ENCODE measurements at regions not wholly inside any gene's neighbourhood (a gene's known extent, or its start where the extent isn't known, plus 50 kb on each side); places are given as distances from the start of the nearest gene placed in this dataset.

DNA sequence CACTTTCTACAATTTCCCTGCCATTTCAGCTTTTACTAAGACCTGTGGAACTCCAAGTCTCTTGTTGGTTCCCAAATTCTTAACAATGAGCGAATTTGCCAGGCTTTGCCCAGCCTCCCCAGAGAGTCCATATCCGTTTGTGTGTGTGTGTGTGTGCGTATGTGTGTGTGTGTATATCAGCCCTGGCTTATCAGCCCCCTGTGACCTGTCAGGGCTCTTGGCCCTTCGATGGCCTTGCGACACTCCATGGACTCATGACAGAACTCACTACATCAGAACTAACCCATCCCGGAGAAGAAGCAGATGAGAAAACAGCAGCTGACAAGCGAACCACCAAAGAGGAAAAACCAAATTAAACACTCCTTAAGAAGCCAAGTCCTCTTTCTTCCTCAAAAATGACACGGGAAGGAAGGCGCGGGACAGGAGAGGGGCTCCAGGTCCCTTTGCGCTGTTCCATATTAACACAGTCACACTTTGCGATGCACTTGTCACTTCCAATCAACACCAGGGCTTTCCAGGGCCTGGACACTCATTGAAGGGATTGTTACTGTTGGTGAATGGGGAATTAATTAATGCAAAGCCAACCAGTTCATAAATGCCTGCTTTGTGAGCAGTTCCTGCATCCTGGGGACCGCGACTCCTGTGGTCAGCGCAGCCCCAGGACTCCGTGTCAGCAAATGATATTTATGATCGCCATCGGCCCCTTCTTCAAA is 524.0 kb downstream of the CD83 start:
- H3K9me3 Mint-ChIP-seq = no peaks in the 10 kb centered on the region
- DNase-seq = no peak
- H3K4me1 Mint-ChIP-seq = peaks cover 18% of the 10 kb centered on the region
- peaks cover 4% of the 10 kb centered on the region for H3K27me3 Mint-ChIP-seq
- H3K36me3 Mint-ChIP-seq (ENCODE audit: low read depth) = no peaks in the 10 kb centered on the region
- POLR2A ChIA-PET = no interaction called here
- no peak overlapping the region for H3K4me3 Mint-ChIP-seq
- CTCF ChIA-PET = no interaction called here
- no peak overlapping the region for H3K27ac Mint-ChIP-seq

DNA sequence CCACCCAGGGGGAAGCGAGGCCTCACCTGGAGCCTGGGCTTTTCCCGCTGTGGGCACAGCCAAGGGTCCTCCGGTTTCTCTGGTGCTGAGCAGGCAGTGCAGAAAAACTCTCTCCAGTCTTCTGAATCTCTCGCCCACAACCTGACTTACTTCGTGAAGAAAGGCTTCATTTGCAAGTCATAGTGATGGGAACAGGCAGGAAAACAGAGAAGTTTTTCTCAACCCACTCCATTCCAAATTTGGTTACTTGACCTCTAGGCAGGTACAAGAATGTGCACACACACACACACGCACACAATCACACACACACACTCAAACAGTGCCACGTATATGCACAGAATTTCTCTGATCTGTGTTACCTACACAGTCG is 524.5 kb downstream of the CD83 start:
- DNase-seq = no peak

DNA sequence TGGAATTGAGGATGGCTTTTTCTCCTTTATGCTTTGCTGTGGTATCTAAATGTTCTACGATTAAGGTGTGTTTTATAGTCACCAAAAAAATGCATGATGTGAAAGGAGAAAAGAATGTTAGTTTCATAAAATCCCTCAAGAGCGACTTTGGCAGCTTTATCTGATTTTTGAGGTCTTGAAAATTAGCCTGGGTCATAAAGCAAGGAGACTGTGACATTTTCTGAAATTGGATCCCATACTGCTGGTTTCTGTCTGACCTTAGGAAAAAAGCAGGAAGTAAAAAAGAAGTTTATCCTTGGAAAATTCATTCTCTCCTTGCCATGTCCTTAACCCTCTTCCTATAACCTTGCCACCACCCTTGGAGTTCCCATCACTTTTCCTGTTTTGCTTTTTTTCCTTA is 525.3 kb downstream of the CD83 start:
- POLR2A ChIA-PET = no interaction called here
- H3K9me3 Mint-ChIP-seq = no peaks in the 10 kb centered on the region

More for the DNA sequence above, 524.5 kb downstream of the CD83 start:
- Mint-ChIP-seq H3K4me3 (no peak overlapping the region), H3K36me3 (ENCODE audit: low read depth) (no peaks in the 10 kb centered on the region), H3K4me1 (peaks cover 13% of the 10 kb centered on the region), H3K27ac (no peak overlapping the region), H3K9me3 (no peaks in the 10 kb centered on the region), H3K27me3 (peaks cover 4% of the 10 kb centered on the region)
- ChIA-PET POLR2A (no interaction called here), CTCF (no interaction called here)

DNA sequence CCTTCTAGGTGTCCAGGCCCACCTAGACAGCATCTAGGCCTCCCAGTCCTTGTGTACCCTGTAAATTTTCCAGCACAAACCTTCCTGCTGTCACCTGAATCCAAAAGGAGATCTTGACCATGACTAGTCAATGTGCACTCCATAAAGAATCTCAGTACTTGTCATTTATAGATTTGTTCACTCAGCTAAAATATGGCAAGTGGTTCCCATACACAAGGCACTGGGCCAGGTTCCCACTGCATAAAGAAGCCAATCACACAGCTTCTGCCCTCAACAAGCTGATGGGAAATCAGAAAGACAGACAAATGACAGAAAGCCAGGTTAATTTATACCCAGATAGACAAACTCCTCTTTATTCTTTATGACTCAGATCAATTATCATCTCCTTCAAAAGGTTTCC is 526.8 kb downstream of the CD83 start:
- H3K4me3 Mint-ChIP-seq = no peak overlapping the region
- DNase-seq = no peak
- no peaks in the 10 kb centered on the region for H3K9me3 Mint-ChIP-seq
- H3K4me1 Mint-ChIP-seq = peaks cover 9% of the 10 kb centered on the region
- H3K27ac Mint-ChIP-seq = no peak overlapping the region
- H3K36me3 Mint-ChIP-seq (ENCODE audit: low read depth) = no peaks in the 10 kb centered on the region
- CTCF ChIA-PET = no interaction called here
- POLR2A ChIA-PET = no interaction called here
- peaks cover 3% of the 10 kb centered on the region for H3K27me3 Mint-ChIP-seq

More for the DNA sequence above, 525.3 kb downstream of the CD83 start:
- H3K36me3 Mint-ChIP-seq (ENCODE audit: low read depth) = no peaks in the 10 kb centered on the region
- DNase-seq = no peak
- H3K27me3 Mint-ChIP-seq = peaks cover 4% of the 10 kb centered on the region
- H3K4me3 Mint-ChIP-seq = no peak overlapping the region
- CTCF ChIA-PET = no interaction called here
- H3K27ac Mint-ChIP-seq = no peak overlapping the region
- H3K4me1 Mint-ChIP-seq = peaks cover 9% of the 10 kb centered on the region

DNA sequence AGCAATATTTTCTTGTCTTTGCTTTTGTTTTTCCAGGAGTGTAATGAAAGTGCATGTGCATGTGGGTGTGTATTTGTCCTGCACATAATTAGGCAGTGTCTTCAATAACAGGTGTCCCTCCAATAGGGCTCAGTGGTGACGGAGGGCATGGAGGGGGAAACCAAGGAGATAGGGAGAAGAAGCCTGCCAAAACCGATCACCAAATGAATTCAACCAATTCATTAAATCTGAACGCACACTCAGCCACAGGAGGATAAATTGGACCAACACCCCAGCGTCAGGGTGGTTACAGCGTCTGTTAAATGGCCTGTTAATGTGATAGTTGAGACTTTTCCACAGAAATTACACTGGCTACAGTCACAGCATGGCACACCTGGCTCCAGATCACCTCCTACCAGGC is 527.6 kb downstream of the CD83 start:
- Mint-ChIP-seq H3K4me1 (peaks cover 9% of the 10 kb centered on the region), H3K27me3 (no peaks in the 10 kb centered on the region), H3K4me3 (no peak overlapping the region), H3K36me3 (ENCODE audit: low read depth) (no peaks in the 10 kb centered on the region), H3K9me3 (no peaks in the 10 kb centered on the region), H3K27ac (no peak overlapping the region)
- DNase-seq = no peak
- ChIA-PET CTCF (interaction anchor here (1.0 kb wide), 1 partner anchor 9 kb away, joined by 3 read pairs; no protein-coding TSS in a partner anchor), POLR2A (no interaction called here)

DNA sequence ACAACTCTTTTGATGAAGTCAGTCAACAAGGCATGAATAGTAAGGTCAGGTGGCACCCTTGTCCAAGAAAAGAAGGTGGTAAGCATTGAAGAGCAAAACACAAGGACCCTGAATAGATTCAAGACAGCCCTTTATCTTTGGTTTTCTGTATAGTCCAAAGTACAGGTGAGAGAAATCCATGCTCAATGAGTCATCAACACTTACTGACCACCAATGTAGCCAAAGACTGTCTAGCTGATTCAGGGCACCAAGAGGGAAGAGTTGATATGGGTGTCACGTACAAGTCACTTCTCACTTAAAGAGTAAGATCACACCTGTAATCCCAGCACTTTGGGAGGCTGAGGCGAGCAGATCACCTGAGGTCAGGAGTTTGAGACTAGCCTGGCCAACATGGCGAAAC is 528.3 kb downstream of the CD83 start:
- no peak for DNase-seq

DNA sequence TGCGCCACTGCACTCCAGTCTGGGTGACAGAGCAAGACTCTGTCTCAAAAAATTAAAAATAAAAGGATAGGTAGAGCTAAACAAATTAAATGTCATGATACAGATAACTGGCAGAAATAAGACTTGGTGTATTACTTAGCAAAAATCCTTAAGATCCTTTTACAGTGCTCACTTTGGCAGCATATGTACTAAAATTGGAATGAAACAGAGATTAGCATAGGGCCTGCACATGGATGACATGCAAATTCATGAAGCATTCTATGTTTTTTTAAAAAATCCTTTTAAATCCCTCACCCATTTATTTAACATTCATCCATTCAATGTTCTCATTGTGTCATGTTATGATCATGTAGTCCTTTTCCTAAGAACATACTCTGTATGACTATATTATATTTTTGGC is 528.8 kb downstream of the CD83 start:
- ChIA-PET POLR2A (no interaction called here), CTCF (no interaction called here)
- Mint-ChIP-seq H3K27me3 (no peaks in the 10 kb centered on the region), H3K4me3 (no peak overlapping the region), H3K27ac (no peak overlapping the region), H3K9me3 (no peaks in the 10 kb centered on the region), H3K4me1 (peaks cover 5% of the 10 kb centered on the region), H3K36me3 (ENCODE audit: low read depth) (no peaks in the 10 kb centered on the region)
- DNase-seq = no peak

More for the DNA sequence above, 528.3 kb downstream of the CD83 start:
- Mint-ChIP-seq H3K9me3 (no peaks in the 10 kb centered on the region), H3K4me3 (no peak overlapping the region), H3K27ac (no peak overlapping the region), H3K36me3 (ENCODE audit: low read depth) (no peaks in the 10 kb centered on the region), H3K27me3 (no peaks in the 10 kb centered on the region), H3K4me1 (peaks cover 5% of the 10 kb centered on the region)
- CTCF ChIA-PET = interaction anchor here (1.0 kb wide), 1 partner anchor 9 kb away, joined by 3 read pairs; no protein-coding TSS in a partner anchor
- POLR2A ChIA-PET = no interaction called here

DNA sequence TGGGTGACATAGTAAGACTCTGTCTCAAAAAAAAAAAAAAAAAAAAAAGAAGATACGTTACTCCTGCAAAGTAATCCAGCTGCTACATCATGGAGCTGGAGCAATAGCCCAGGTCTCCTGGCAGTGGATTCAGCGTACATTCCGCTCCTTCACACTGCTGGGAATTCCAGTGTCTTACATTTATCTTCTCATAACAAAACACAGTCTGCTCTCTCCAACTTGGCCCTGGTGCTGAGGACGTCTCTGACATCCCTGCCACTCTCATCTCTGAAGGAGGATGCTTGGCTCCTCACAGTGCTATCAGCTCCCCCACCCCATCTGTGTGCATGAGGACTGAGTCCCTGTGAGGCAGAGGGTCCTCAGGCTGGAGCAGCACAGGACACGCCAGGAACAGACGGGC is 529.8 kb downstream of the CD83 start:
- ChIA-PET CTCF (no interaction called here), POLR2A (no interaction called here)
- Mint-ChIP-seq H3K9me3 (no peaks in the 10 kb centered on the region), H3K27me3 (no peaks in the 10 kb centered on the region), H3K4me3 (no peak overlapping the region), H3K27ac (no peak overlapping the region), H3K4me1 (peaks cover 5% of the 10 kb centered on the region), H3K36me3 (ENCODE audit: low read depth) (no peaks in the 10 kb centered on the region)
- DNase-seq = no peak

DNA sequence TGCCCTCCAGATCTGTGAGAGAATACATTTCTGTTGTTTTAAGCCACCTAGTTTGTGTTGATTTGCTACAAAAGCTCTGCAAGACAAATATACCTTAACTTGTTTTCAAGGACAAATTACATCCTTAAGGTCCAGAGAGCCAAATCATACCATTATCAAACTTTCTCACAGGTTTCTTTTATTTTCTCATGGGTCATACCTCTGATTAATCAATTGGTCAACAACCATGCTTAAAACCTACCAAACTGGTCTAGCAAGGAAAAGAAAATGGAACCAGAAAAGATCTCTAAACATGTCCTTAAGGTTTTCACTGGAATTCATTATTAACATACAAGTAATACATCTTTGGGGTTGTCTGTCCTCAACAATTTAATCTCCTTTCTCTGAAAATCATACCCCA is 535.0 kb downstream of the CD83 start:
- Mint-ChIP-seq H3K4me1 (peaks cover 24% of the 10 kb centered on the region), H3K27me3 (peaks cover 3% of the 10 kb centered on the region), H3K36me3 (ENCODE audit: low read depth) (no peaks in the 10 kb centered on the region), H3K9me3 (no peaks in the 10 kb centered on the region), H3K4me3 (no peak overlapping the region), H3K27ac (no peak overlapping the region)
- POLR2A ChIA-PET = no interaction called here
- CTCF ChIA-PET = no interaction called here
- no peak for DNase-seq

DNA sequence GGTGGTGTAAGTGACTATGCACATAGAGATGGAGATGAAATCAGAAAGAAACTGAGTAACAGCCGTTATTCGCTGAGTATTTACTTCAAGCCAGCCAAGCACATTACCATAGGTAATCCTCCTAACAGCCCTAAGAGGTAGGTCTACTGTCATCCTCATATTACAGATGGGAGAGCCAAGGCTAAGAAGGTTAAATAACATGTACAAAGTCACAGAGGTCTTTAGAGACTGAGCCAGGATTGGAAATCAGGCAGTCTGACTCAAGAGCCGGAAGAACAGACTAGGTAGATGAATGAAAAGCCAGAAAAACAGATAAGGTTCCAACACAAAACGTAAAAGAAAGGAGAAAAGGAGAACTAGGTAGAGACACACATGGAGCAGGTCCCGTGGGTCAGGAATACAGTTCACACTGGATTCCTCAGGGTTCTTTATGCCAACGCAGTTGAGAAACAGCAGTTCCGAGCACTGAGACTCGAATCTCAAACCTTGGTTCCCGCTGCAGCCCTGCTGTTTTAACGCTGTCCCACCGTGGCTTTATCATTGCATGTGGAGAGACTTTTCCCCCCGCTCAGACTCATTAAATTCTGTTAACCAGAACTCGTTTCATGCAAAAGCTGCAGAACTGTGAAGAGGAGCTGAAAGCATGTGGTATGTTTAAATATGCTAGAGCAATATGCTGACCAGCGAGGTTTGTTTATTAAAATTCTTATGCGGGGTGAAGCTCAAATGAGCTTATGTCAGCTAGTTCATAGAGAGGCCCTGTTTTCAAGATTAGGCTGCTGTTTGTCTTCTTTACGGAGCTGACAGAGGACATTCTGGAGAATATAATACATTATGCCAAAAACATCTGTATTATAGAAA is 537.9 kb downstream of the CD83 start:
- H3K27ac Mint-ChIP-seq = peak overlapping the region; percentile 73
- no peaks in the 10 kb centered on the region for H3K9me3 Mint-ChIP-seq
- no peak overlapping the region for H3K4me3 Mint-ChIP-seq
- ChIA-PET CTCF (no interaction called here), POLR2A (interaction anchor here (1.2 to 2.7 kb wide), 2 partner anchors 19 to 445 kb away, joined by 3 to 13 read pairs; no protein-coding TSS in a partner anchor)
- peaks cover 30% of the 10 kb centered on the region for H3K4me1 Mint-ChIP-seq
- no peak for DNase-seq
- H3K36me3 Mint-ChIP-seq (ENCODE audit: low read depth) = no peaks in the 10 kb centered on the region
- H3K27me3 Mint-ChIP-seq = peaks cover 17% of the 10 kb centered on the region

DNA sequence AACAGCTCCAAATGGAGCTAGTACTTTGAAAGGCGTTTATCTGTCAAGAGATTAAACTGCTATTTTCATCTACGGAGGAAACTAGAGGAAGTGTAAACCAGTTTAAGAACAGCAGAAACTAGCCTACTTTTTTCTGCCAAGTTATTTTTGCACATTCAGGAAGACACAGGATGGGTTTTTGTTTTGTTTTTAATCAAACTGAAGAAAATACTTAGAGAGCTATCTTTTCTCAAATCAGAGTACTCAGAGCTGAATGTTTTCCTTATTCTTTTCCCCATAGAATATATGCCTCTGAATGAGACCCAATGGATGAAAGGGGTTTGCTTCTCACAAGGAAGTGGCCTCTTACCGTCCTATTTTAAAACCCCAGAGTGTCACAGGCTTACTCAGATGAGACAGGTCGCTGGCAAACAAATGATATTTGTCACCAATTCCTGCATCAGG is 538.5 kb downstream of the CD83 start:
- Mint-ChIP-seq H3K4me3 (no peak overlapping the region), H3K27ac (peak overlapping the region; percentile 73), H3K4me1 (peaks cover 30% of the 10 kb centered on the region), H3K36me3 (ENCODE audit: low read depth) (no peaks in the 10 kb centered on the region), H3K27me3 (peaks cover 17% of the 10 kb centered on the region), H3K9me3 (no peaks in the 10 kb centered on the region)
- ChIA-PET POLR2A (interaction anchor here (1.2 to 2.7 kb wide), 2 partner anchors 20 to 446 kb away, joined by 3 to 13 read pairs; no protein-coding TSS in a partner anchor), CTCF (no interaction called here)
- DNase-seq = no peak

DNA sequence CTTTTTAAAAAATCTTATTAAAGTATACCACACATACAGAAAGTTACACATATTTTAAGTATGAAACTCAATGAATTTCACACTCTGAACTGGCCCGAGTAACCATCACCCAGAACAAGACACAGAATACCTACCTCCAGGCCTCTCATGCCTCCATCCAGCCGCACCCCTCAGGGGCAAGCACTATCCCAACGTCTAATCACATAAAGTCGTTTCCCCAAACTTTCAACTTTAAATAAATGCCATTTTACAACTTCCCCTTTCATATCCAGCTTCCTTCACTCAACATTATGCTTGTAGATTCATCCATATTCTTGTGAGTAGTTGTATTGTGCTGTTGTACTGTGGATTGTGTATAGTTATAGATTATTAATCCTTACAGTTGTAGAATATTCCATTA is 539.1 kb downstream of the CD83 start:
- H3K27me3 Mint-ChIP-seq = peaks cover 17% of the 10 kb centered on the region
- DNase-seq = no peak
- ChIA-PET CTCF (no interaction called here), POLR2A (interaction anchor here (1.2 to 2.7 kb wide), 2 partner anchors 20 to 446 kb away, joined by 3 to 13 read pairs; no protein-coding TSS in a partner anchor)
- H3K9me3 Mint-ChIP-seq = no peaks in the 10 kb centered on the region
- peaks cover 30% of the 10 kb centered on the region for H3K4me1 Mint-ChIP-seq
- no peaks in the 10 kb centered on the region for H3K36me3 Mint-ChIP-seq (ENCODE audit: low read depth)
- H3K4me3 Mint-ChIP-seq = no peak overlapping the region
- H3K27ac Mint-ChIP-seq = peak overlapping the region; percentile 47

DNA sequence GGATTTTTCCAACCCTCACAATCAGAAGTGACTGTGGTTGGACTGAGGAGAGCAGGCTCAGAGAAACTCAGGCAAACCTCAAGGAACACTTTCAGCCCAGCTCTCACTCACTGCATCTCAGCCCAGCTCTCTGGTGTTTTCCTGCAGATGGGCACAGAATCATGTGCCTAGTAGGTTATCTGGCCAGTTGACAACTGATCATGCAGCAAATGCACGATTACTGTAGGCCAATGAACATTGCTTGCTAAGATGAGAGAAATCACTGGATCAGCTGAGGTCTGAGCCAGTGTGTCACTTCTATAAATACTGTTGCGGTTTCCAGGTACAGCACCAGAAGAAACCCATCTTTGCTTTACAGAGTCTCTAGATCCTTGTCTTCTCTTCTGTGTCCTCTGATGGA is 540.5 kb downstream of the CD83 start:
- Mint-ChIP-seq H3K27me3 (peaks cover 14% of the 10 kb centered on the region), H3K27ac (no peak overlapping the region), H3K4me1 (peaks cover 30% of the 10 kb centered on the region), H3K9me3 (no peaks in the 10 kb centered on the region), H3K4me3 (no peak overlapping the region), H3K36me3 (ENCODE audit: low read depth) (no peaks in the 10 kb centered on the region)
- ChIA-PET POLR2A (interaction anchor here (2.7 kb wide), 1 partner anchor 22 kb away, joined by 13 read pairs; no protein-coding TSS in a partner anchor), CTCF (interaction anchor here (1.0 kb wide), 1 partner anchor 22 kb away, joined by 3 read pairs; no protein-coding TSS in a partner anchor)
- DNase-seq = no peak

Data from activated CD4-positive, alpha-beta memory T cell treated with anti-CD3 and anti-CD28 coated beads, Interleukin-2, amount 10 ng/mL, durations not matched to agents 7 days and 5 days (primary cell).